ENCODE measurements at regions not wholly inside any gene's neighbourhood (a gene's known extent, or its start where the extent isn't known, plus 50 kb on each side); places are given as distances from the start of the nearest gene placed in this dataset.
"Not testable (repeated sequence)": the region's sequence is repeated elsewhere in the genome, so short reads cannot be mapped to it uniquely, and the experiment has no call there.

- Histone ChIP-seq H3K27ac (no peak overlapping the region), H3K36me3 (no peaks in the 10 kb centered on the region), H3K4me3 (no peak overlapping the region), H3K9me3 (no peaks in the 10 kb centered on the region), H3K27me3 (replicated peaks; ENCODE audit: insufficient read depth) (no peaks in the 10 kb centered on the region), H3K4me1 (replicated peaks) (no peaks in the 10 kb centered on the region)
- intact Hi-C loops (cut with DNase I), result no loop called here
- 74% methylated on average over 3 of the region's 3 CpGs for WGBS
- TF ChIP-seq CTCF (IDR thresholded peaks at IDR 0.05) (no peak), POLR2AphosphoS5 (IDR thresholded peaks at IDR 0.05) (no peak), POLR2A (IDR thresholded peaks at IDR 0.05) (no peak)
- no peak for DNase-seq (ENCODE audit: low spot score)
Measured at GRCh38 chr7:68700414-68700813, 897.9 kb upstream of the AUTS2 start.

- H3K4me1 ChIP-seq (replicated peaks), result no peaks in the 10 kb centered on the region
- H3K27ac ChIP-seq, result no peak overlapping the region
- intact Hi-C loops (cut with DNase I), result no loop called here
- no peaks in the 10 kb centered on the region for H3K27me3 ChIP-seq (replicated peaks; ENCODE audit: insufficient read depth)
- no peak for DNase-seq (ENCODE audit: low spot score)
- no peaks in the 10 kb centered on the region for H3K36me3 ChIP-seq
- TF ChIP-seq POLR2A (IDR thresholded peaks at IDR 0.05) (no peak), POLR2AphosphoS5 (IDR thresholded peaks at IDR 0.05) (no peak), CTCF (IDR thresholded peaks at IDR 0.05) (no peak)
- 55% methylated on average over 5 of the region's 5 CpGs for WGBS
- no peak overlapping the region for H3K4me3 ChIP-seq
- H3K9me3 ChIP-seq, result no peaks in the 10 kb centered on the region
Measured at GRCh38 chr7:68706291-68706690, 892.0 kb upstream of the AUTS2 start.

- intact Hi-C loops (cut with DNase I), result no loop called here
- 65% methylated on average over 5 of the region's 5 CpGs for WGBS
Measured at GRCh38 chr7:68707159-68707558, 891.1 kb upstream of the AUTS2 start.

GRCh38 chr7:68707958-68708357 lies 890.3 kb upstream of the AUTS2 start:
- H3K27ac ChIP-seq, result no peak overlapping the region
- intact Hi-C loops (cut with DNase I), result no loop called here
- H3K4me3 ChIP-seq, result no peak overlapping the region
- H3K4me1 ChIP-seq (replicated peaks), result no peaks in the 10 kb centered on the region
- H3K27me3 ChIP-seq (replicated peaks; ENCODE audit: insufficient read depth), result no peaks in the 10 kb centered on the region
- no peaks in the 10 kb centered on the region for H3K9me3 ChIP-seq
- H3K36me3 ChIP-seq, result no peaks in the 10 kb centered on the region
- TF ChIP-seq POLR2AphosphoS5 (IDR thresholded peaks at IDR 0.05) (no peak), CTCF (IDR thresholded peaks at IDR 0.05) (no peak), POLR2A (IDR thresholded peaks at IDR 0.05) (no peak)
- 94% methylated on average over 6 of the region's 6 CpGs for WGBS
- DNase-seq (ENCODE audit: low spot score), result no peak

More at GRCh38 chr7:68707159-68707558, 891.1 kb upstream of the AUTS2 start:
- H3K4me3 ChIP-seq, result no peak overlapping the region
- DNase-seq (ENCODE audit: low spot score), result no peak
- H3K4me1 ChIP-seq (replicated peaks), result no peaks in the 10 kb centered on the region
- no peaks in the 10 kb centered on the region for H3K27me3 ChIP-seq (replicated peaks; ENCODE audit: insufficient read depth)
- TF ChIP-seq CTCF (IDR thresholded peaks at IDR 0.05), result no peak
- no peak for TF ChIP-seq POLR2A (IDR thresholded peaks at IDR 0.05)
- no peak for TF ChIP-seq POLR2AphosphoS5 (IDR thresholded peaks at IDR 0.05)
- no peaks in the 10 kb centered on the region for H3K36me3 ChIP-seq
- no peak overlapping the region for H3K27ac ChIP-seq
- H3K9me3 ChIP-seq, result no peaks in the 10 kb centered on the region

- intact Hi-C loops (cut with DNase I), result no loop called here
- WGBS, result 89% methylated on average over 7 of the region's 7 CpGs
- no peaks in the 10 kb centered on the region for H3K36me3 ChIP-seq
- H3K4me3 ChIP-seq, result no peak overlapping the region
- no peaks in the 10 kb centered on the region for H3K4me1 ChIP-seq (replicated peaks)
- TF ChIP-seq POLR2AphosphoS5 (IDR thresholded peaks at IDR 0.05), result no peak
- no peak for TF ChIP-seq POLR2A (IDR thresholded peaks at IDR 0.05)
- no peak for TF ChIP-seq CTCF (IDR thresholded peaks at IDR 0.05)
- H3K9me3 ChIP-seq, result no peaks in the 10 kb centered on the region
- no peaks in the 10 kb centered on the region for H3K27me3 ChIP-seq (replicated peaks; ENCODE audit: insufficient read depth)
- H3K27ac ChIP-seq, result no peak overlapping the region
- no peak for DNase-seq (ENCODE audit: low spot score)
Measured at GRCh38 chr7:68712956-68713495, 885.2 kb upstream of the AUTS2 start.

GRCh38 chr7:68714135-68714534 lies 884.1 kb upstream of the AUTS2 start:
- DNase-seq (ENCODE audit: low spot score); intact Hi-C loops (cut with DNase I); H3K27me3 ChIP-seq (replicated peaks; ENCODE audit: insufficient read depth); H3K4me1 ChIP-seq (replicated peaks); H3K27ac ChIP-seq; H3K9me3 ChIP-seq; H3K4me3 ChIP-seq; H3K36me3 ChIP-seq: not testable (repeated sequence)
- WGBS, result 76% methylated on average over 1 of the region's 1 CpG
